Lower leg skin (tissue), 3 donors: ENCODE measurements at regions not wholly inside any gene's neighbourhood (a gene's known extent, or its start where the extent isn't known, plus 50 kb on each side); places are given as distances from the start of the nearest gene placed in this dataset.

Experiments
- POLR2A ChIP-seq, 2 donors: fragments of 450-650 bp; IDR thresholded peaks; one replicate each; pipeline ENCODE4 v1.6.1; 2016 to 2017; ENCODE audit warnings: antibody characterized with exemption in 2 of 2, mild to moderate bottlenecking in 1 of 2, moderate library complexity in 1 of 2
- TF ChIP-seq, protein P1 (sequence below), 3 donors: fragments of 450-650 bp; IDR thresholded peaks; one replicate each; pipeline ENCODE4 v1.5.1; 2016; ENCODE audit warnings: antibody characterized with exemption in 3 of 3, mild to moderate bottlenecking in 3 of 3, moderate library complexity in 2 of 3

DNA sequence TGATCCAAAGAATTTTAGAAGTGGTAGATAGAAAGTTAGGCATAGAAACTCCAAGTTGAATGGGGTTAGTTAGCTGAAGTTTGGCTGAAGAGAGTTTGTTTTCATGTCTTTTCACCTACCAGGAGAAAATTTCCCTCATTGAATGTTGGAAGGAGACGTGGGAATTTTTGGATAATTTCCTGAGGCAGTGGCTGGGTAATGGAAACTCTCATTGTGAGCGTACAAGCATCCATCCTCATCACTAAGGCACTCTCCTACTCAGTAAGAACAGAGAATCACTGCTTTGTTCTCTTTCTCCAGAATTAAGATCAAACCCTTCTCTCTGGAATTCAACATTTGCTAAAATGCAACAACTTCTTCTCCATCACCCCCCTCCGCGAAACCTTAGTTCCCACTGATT lies 179.7 kb downstream of the PALM2AKAP2 start:
- TF ChIP-seq, protein P1, sequence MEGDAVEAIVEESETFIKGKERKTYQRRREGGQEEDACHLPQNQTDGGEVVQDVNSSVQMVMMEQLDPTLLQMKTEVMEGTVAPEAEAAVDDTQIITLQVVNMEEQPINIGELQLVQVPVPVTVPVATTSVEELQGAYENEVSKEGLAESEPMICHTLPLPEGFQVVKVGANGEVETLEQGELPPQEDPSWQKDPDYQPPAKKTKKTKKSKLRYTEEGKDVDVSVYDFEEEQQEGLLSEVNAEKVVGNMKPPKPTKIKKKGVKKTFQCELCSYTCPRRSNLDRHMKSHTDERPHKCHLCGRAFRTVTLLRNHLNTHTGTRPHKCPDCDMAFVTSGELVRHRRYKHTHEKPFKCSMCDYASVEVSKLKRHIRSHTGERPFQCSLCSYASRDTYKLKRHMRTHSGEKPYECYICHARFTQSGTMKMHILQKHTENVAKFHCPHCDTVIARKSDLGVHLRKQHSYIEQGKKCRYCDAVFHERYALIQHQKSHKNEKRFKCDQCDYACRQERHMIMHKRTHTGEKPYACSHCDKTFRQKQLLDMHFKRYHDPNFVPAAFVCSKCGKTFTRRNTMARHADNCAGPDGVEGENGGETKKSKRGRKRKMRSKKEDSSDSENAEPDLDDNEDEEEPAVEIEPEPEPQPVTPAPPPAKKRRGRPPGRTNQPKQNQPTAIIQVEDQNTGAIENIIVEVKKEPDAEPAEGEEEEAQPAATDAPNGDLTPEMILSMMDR (IDR thresholded peaks at IDR 0.05), result no peak
- no peak for TF ChIP-seq POLR2A (IDR thresholded peaks at IDR 0.05)
